H4 (cell line): ENCODE measurements at regions not wholly inside any gene's neighbourhood (a gene's known extent, or its start where the extent isn't known, plus 50 kb on each side); places are given as distances from the start of the nearest gene placed in this dataset.

ENCODE experiments used
- DNase-seq: peaks from one replicate; pipeline ENCODE4 v3.0.0-alpha.2; 2015; ENCODE audit warnings: low spot score

- no peak for DNase-seq
These were observed 155.7 kb upstream of the ZNF462 start for GRCh38 chr9:106707291-106707690.

DNA sequence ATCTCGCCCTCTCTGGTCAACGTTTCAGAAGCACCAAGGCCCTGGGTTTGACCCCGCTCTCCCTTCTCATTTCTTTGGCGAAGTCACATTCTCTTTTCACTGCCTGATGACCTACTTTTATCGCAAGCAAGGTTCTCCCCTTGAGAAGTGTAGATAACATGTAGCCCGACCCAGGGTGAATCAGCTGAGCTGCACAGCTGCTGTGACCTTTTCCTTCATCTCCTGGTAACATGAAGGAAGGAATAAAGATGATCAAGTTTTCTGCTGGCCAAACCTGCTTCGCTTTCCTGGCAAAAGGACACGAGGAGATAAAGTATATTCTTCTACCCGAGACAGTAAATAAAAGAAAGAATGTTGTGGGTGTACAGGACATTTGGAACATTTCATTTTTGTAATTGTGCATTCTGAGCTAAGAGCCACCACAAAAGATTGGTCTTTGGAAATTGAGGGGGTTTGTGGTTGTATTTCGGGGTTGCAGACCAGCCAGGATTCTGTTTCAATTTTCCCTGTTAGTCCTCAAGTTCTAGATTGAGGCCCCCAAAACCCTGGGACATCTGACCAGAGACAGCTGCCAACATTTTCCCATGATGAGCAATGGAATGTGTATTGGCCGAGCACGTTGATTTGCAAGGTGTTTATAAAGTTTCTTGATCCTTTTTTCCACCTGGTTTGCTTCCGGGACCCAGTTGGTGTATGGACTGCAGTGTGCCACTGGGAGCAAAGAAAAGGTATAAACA lies 155.1 kb upstream of the ZNF462 start:
- no peak for DNase-seq

GRCh38 chr9:106708475-106709146 lies 154.4 kb upstream of the ZNF462 start:
- DNase-seq: no peak

GRCh38 chr9:106712279-106712678 lies 150.7 kb upstream of the ZNF462 start:
- no peak for DNase-seq

GRCh38 chr9:106713206-106713605 lies 149.8 kb upstream of the ZNF462 start:
- no peak for DNase-seq

GRCh38 chr9:106716820-106717219 lies 146.1 kb upstream of the ZNF462 start:
- no peak for DNase-seq

- peak; percentile 55 for DNase-seq
These were observed 145.3 kb upstream of the ZNF462 start for GRCh38 chr9:106717686-106718085.

- DNase-seq: no peak
These were observed 144.0 kb upstream of the ZNF462 start for GRCh38 chr9:106718936-106719335.

DNA sequence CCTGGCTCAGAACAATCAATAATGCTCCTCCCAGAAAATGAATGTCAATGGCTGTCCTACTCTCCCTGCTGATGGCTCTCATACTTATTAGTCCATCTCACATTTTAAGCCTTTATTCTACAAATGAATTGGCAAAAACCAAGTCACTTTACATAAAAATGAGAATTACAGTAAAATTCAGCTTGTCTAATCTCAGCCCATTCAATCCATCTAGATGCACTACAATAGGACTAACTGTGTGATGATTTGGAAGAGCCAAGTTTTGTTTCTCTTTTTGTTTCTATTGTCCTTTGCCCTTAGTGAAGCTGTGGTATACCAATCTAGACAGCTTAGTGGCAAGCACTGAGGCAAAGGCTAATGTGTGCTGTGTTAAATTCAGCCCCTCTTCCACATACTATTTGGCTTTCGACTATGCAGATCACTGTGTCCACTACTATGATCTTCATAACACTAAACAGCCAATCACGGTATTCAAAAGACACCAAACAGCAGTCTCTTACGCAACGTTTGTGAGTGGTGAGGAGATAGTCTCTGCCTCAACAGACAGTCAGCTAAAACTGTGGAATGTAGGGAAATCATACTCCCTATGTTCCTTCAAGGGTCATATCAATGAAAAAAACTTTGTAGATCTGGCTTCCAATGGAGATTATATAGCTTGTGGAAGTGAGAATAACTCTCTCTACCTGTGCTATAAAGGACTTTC lies 140.8 kb upstream of the ZNF462 start:
- DNase-seq: no peak

- DNase-seq: no peak
These were observed 139.0 kb upstream of the ZNF462 start for GRCh38 chr9:106723926-106724325.

DNA sequence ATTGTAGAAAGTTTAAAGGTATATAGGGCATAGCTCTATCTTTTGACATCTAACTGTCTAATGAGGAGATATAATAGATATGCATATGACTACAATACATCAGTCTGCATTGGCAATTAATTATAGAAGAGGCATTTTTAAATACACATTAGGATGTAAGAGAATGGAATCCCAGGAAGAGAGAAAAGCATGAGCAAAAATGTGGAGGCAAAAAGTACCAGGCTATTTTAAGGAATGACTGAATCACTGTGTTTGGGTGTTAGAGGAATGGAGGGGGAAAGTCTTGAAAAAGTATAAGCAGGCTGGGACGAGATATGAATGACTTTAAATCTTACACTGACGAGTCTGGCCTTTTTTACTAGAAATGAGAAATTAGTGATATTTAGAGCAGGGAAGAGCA lies 138.4 kb upstream of the ZNF462 start:
- DNase-seq: no peak

- no peak for DNase-seq
These were observed 136.7 kb upstream of the ZNF462 start for GRCh38 chr9:106726070-106726815.

DNA sequence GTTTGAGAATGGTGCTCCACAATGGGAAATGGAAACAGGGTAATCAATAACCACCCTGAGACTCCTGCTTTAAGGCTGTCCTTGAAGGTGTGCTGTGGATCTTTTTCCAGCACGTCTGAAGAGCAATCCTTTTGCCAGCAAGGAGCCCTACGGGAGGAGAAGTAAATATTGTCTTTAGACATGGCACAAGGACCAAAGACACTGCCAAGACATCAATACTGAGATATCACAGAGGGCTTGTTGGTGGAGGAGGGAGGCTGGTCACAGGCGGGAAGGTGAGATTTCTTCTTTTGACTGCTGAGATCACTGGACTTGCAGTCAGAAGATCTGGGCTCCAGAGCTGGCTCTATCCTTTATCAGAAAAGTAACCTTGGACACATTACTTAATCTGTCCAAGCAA lies 135.0 kb upstream of the ZNF462 start:
- DNase-seq: no peak

DNA sequence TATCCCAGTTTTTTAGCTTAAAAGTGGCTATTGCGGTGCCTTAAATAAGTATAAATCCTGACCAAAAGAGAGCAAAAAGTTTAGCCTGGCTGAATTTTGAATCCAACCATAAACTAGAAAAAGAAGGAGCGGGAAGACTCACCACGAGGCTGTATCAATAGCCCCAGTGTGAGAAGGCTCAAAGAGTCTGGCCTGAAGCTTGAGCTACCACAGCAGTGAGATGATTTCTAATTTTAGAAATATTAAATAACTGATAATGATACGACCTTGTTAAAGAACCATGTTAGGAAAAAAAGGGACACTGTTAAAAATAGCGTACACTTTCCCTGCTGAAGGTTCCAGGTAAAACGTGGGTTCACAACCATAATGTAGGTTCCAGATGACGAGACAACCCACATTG lies 134.1 kb upstream of the ZNF462 start:
- DNase-seq: no peak

DNA sequence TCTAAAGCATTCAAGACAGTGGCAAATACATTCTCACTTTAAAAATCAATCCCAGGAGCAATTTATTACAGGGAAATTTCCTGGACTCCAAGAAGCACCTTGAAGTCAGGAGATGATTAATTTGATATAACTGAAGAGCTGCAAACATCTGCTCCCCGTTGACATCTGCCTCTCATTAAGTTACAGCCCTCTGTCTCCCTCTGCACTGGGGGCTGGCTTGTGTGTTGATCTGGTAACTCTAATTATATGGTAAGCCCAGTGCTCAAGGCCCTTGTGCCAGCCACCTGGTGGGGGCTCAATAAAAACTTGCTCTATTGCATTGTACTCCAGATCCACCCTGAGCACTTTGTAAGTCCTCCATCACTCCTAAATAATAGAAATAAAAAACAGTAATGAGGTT lies 131.1 kb upstream of the ZNF462 start:
- DNase-seq: no peak

GRCh38 chr9:106733828-106734380 lies 129.1 kb upstream of the ZNF462 start:
- no peak for DNase-seq

DNA sequence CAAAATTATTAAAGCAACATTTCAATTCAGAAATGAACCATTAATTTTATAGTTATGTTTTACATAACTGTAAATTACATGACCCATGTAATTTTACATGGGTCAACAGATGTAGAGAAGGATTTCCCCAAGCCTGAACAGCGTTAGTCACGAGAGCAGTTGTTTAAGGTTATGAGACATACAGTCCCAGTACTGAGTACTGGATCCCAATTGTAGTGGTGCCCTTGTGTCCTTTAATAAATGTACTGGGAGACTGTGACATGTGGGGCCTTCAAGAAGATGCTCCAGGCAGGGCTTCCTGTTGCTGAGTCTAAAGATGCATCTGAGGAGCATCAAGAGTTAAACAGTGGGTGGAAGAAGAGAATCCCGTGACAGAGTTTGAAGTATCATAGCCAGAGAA lies 125.5 kb upstream of the ZNF462 start:
- no peak for DNase-seq

- DNase-seq: no peak
These were observed 124.9 kb upstream of the ZNF462 start for GRCh38 chr9:106738109-106738508.

DNA sequence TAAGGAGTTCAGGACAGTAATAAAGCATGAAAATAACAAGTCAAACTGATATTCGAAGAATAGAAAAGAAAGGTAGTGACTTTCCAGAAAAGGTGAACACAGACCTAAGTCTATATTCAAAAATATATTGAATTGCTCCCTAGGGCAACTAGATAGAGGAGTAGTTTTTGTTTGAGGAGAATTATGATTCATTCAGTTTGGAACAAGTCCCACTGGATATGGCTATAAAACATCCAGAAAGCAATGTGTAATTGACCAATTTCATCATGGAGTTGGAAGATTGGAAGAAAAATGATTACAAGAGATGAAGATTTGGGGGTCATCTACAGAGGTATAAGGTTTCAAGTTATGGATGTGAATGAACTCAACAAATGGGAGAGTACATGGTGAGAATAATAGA lies 117.5 kb upstream of the ZNF462 start:
- no peak for DNase-seq

DNA sequence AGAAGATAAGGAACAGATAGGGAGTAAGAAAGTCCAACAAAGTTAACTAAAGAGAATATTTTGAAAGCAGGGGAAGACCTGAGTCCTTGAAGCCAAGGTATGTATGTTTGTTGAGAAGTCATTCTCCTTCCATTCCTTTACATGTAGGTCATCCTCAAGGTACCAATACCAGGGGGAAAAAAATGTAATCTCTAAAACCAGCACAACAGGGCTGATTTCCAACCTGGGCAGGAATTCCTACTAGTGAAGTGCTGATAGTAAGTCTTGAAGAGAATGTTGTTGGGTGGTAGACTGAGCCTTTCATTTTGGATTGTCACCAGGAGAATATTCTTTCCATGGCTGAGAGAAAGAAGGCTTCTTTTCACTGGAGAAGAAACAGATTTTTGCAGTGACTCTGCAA lies 117.1 kb upstream of the ZNF462 start:
- no peak for DNase-seq

DNA sequence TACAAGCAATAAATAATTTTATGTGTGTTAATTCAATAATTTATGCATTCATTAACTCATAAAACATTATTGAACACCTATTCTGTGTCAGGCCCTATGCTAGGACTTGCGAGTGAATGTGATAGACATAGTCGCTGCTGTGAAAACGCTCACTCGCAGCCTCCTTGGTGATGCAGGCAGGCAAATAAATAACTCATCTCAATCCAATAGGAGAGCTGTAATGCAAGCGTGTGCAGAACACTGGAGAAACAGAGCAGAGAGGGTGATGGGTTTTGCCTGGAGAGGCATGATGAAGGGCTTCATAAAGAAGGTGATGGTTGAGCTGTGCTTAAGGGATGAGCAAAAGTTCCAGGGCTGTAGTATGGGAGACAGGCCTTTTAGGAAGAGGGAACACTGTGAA lies 111.3 kb upstream of the ZNF462 start:
- no peak for DNase-seq

GRCh38 chr9:106752581-106752980 lies 110.4 kb upstream of the ZNF462 start:
- no peak for DNase-seq
